Astrocyte (in vitro differentiated cells and primary cell): ENCODE measurements at regions not wholly inside any gene's neighbourhood (a gene's known extent, or its start where the extent isn't known, plus 50 kb on each side); places are given as distances from the start of the nearest gene placed in this dataset.

Experiments used
- EZH2 ChIP-seq: IDR thresholded peaks from 2 replicates; pipeline ENCODE4 v1.6.1; 2012; ENCODE audit warnings: mild to moderate bottlenecking, low read length, inconsistent platforms; ENCODE audit not compliant: insufficient read depth
- TF ChIP-seq, protein P1 (sequence below): IDR thresholded peaks from 2 replicates; pipeline ENCODE4 v1.5.1; 2011; ENCODE audit warnings: low read depth, mild to moderate bottlenecking, inconsistent platforms, low read length, moderate library complexity; ENCODE audit not compliant: insufficient read depth

DNA sequence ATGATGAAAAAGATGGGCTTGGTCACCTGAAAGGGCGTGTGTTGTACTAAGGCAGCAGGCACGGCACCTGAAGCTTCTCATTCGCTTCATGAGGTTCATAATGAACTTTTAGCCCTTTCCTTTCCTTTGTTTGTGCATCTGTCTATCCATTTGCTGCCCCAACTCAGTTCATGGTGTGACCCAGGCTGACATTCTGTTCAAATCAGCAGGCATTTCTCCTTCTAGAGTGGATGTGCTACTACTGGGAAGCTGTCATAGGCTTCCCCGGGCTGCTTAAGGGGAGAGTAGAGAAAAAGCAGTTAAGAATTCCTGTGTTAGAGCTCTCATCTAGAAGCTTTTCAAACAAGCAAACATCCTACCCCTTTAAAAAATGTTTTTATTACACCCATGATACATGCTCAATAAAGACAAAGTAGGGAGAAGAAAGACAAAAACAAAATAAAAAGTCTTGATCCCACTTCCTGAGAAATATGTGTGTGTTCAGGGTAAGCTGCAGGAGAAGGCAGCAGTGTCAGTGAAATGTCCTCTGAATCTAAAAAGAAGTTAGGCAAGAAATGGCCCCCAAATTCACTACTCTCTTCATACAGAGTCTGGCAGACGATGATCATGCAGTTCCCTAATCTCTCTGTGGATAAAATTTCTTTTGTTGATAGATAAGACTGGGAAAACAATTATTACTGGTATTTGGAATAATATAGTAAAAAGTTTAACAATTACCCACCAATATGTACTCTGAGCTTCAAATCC is 136.9 kb upstream of the PFN2 start:
- no peak for TF ChIP-seq EZH2
- TF ChIP-seq, protein P1, sequence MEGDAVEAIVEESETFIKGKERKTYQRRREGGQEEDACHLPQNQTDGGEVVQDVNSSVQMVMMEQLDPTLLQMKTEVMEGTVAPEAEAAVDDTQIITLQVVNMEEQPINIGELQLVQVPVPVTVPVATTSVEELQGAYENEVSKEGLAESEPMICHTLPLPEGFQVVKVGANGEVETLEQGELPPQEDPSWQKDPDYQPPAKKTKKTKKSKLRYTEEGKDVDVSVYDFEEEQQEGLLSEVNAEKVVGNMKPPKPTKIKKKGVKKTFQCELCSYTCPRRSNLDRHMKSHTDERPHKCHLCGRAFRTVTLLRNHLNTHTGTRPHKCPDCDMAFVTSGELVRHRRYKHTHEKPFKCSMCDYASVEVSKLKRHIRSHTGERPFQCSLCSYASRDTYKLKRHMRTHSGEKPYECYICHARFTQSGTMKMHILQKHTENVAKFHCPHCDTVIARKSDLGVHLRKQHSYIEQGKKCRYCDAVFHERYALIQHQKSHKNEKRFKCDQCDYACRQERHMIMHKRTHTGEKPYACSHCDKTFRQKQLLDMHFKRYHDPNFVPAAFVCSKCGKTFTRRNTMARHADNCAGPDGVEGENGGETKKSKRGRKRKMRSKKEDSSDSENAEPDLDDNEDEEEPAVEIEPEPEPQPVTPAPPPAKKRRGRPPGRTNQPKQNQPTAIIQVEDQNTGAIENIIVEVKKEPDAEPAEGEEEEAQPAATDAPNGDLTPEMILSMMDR, result no peak
